GM12878 (cell line): ENCODE measurements at regions not wholly inside any gene's neighbourhood (a gene's known extent, or its start where the extent isn't known, plus 50 kb on each side); places are given as distances from the start of the nearest gene placed in this dataset.

Experiments
- ATAC-seq: fragments of 200-7000 bp; cut with Tn5 transposase; 3 replicates; pipeline ENCODE4 v1.9.1; 2020; ENCODE audit warnings: mild to moderate bottlenecking, moderate library complexity
- BruUV-seq: library from RNA; stranded (reverse); fragments of 400-500 nt; replicated peaks from 2 replicates; lab custom pipeline; 2021; lab: Mats Ljungman, UMichigan
- CTCF ChIA-PET: fragments of 300-600 bp; sonication (Branson Sonifier 250); formaldehyde crosslinking; extraction: SDS; loops from one replicate; lab custom pipeline; 2021; ENCODE audit warnings: inconsistent platforms; lab: Yijun Ruan, JAX
- POLR2A ChIA-PET: fragments of 350-600 bp; formaldehyde crosslinking; extraction: SDS; loops from one replicate; lab custom pipeline; 2021; ENCODE audit warnings: inconsistent platforms; lab: Charles Lee
- RAD21 ChIA-PET: fragments of 300-600 bp; sonication (Branson Sonifier 250); formaldehyde crosslinking; loops from one replicate; lab custom pipeline; 2023; ENCODE audit warnings: antibody characterized with exemption; ENCODE audit not compliant: unreplicated experiment; lab: Charles Lee
- SMC1A ChIA-PET: fragments of 300-600 bp; sonication (Branson Sonifier 250); formaldehyde crosslinking; loops from one replicate; lab custom pipeline; 2023; ENCODE audit not compliant: unreplicated experiment, uncharacterized antibody; lab: Charles Lee
- DNase-seq: peaks from one replicate; pipeline ENCODE4 v3.0.0-alpha.2; 2011; ENCODE audit warnings: low read depth, low spot score
- FAIRE-seq: peaks from 3 replicates; lab custom pipeline; 2011; peaks lifted over from hg19 to GRCh38; lab: Jason Lieb, UNC
- H2AFZ ChIP-seq: 2 replicates; pipeline ENCODE4 v1.6.0; 2011; ENCODE audit warnings: low read depth, low read length, control low read depth; ENCODE audit not compliant: control insufficient read depth
- H3K27ac ChIP-seq: 2 replicates; pipeline ENCODE4 v1.5.1; 2011; ENCODE audit warnings: control low read depth; ENCODE audit not compliant: control insufficient read depth, insufficient read depth
- H3K27me3 ChIP-seq, 2 experiments: replicated peaks in 1 of 2; 2 replicates each; pipeline versions ENCODE4 v1.6.0 to v1.6.1; 2011; ENCODE audit warnings: low read length in 1 of 2; ENCODE audit not compliant: control insufficient read depth in 2 of 2, insufficient read depth in 2 of 2
- H3K36me3 ChIP-seq, 2 experiments: 2 replicates each; pipeline ENCODE4 v1.5.1; 2011; ENCODE audit warnings: low read length in 1 of 2; ENCODE audit not compliant: control insufficient read depth in 2 of 2, insufficient read depth in 2 of 2
- H3K4me1 ChIP-seq: 2 replicates; pipeline ENCODE4 v1.6.1; 2011; ENCODE audit warnings: mild to moderate bottlenecking, low read length, moderate library complexity, mixed read lengths; ENCODE audit not compliant: control insufficient read depth, insufficient read depth
- H3K4me2 ChIP-seq: 2 replicates; pipeline ENCODE4 v1.6.0; 2011; ENCODE audit warnings: control low read depth; ENCODE audit not compliant: control insufficient read depth, insufficient read depth
- H3K4me3 ChIP-seq: fragments of 200-600 bp; sonication (generic); 2 replicates; pipeline ENCODE4 v1.5.1; 2016
- H3K79me2 ChIP-seq: 2 replicates; pipeline ENCODE4 v1.6.0; 2011; ENCODE audit warnings: low read length; ENCODE audit not compliant: control insufficient read depth, insufficient read depth
- H3K9ac ChIP-seq: 2 replicates; pipeline ENCODE4 v1.8.0; 2011; ENCODE audit warnings: low read length, control low read depth, mixed read lengths; ENCODE audit not compliant: control insufficient read depth, insufficient read depth
- H3K9me3 ChIP-seq: replicated peaks from 3 replicates; pipeline ENCODE4 v1.5.1; 2011; ENCODE audit warnings: mild to moderate bottlenecking, low read length; ENCODE audit not compliant: control insufficient read depth, insufficient read depth
- H4K20me1 ChIP-seq: 2 replicates; pipeline ENCODE4 v1.6.0; 2011; ENCODE audit not compliant: control insufficient read depth, insufficient read depth
- EED ChIP-seq: sonication (generic); IDR thresholded peaks from 2 replicates; pipeline ENCODE4 v1.6.1; 2016; ENCODE audit warnings: antibody characterized with exemption, low read depth
- FOS ChIP-seq: IDR thresholded peaks from 3 replicates; pipeline ENCODE4 v1.6.1; 2011; ENCODE audit warnings: borderline replicate concordance; ENCODE audit not compliant: insufficient read length; ENCODE audit errors: extremely low read depth
- IRF4 ChIP-seq: IDR thresholded peaks from 2 replicates; pipeline ENCODE4 v1.6.1; 2011; ENCODE audit warnings: low read depth, low read length
- KDM1A ChIP-seq: fragments of 200-600 bp; sonication (generic); IDR thresholded peaks from 2 replicates; pipeline ENCODE4 v1.6.1; 2016; ENCODE audit warnings: borderline replicate concordance
- SMARCA5 ChIP-seq: fragments of 450-650 bp; IDR thresholded peaks from 2 replicates; pipeline ENCODE4 v1.6.1; 2017; ENCODE audit warnings: mild to moderate bottlenecking
- WGBS: methylation state at CpG from one replicate; pipeline ENCODE4 v1.1.6; 2016; ENCODE audit warnings: low lambda C conversion rate; ENCODE audit not compliant: insufficient replicate concordance, insufficient coverage; ENCODE audit errors: missing lambda C conversion rate; 5-methylcytosine and 5-hydroxymethylcytosine counted together
- in situ Hi-C: fragments of 300-500 bp; cut with MboI; formaldehyde crosslinking; loops from 9 replicates; pipeline ENCODE4 v1.14.3; 2018; ENCODE audit warnings: mixed read lengths
- intact Hi-C: fragments of 100-400 bp; cut with micrococcal nuclease; formaldehyde crosslinking; loops from one replicate; pipeline ENCODE4 v1.14.2; 2022; ENCODE audit not compliant: unreplicated experiment
- TF ChIP-seq, protein P1 (sequence below): fragments of 450-650 bp; formaldehyde crosslinking; IDR thresholded peaks from 2 replicates; pipeline ENCODE4 v1.4.0; 2020; ENCODE audit warnings: mild to moderate bottlenecking, moderate library complexity
- TF ChIP-seq, protein P2 (sequence below): fragments of 450-650 bp; IDR thresholded peaks from 2 replicates; pipeline ENCODE4 v1.6.1; 2017; ENCODE audit warnings: mild to moderate bottlenecking, low read depth, inconsistent platforms; ENCODE audit not compliant: poor library complexity, severe bottlenecking
- TF ChIP-seq, protein P3 (sequence below): fragments of 450-650 bp; IDR thresholded peaks from 2 replicates; pipeline ENCODE4 v1.6.1; 2016; ENCODE audit warnings: mild to moderate bottlenecking

DNA sequence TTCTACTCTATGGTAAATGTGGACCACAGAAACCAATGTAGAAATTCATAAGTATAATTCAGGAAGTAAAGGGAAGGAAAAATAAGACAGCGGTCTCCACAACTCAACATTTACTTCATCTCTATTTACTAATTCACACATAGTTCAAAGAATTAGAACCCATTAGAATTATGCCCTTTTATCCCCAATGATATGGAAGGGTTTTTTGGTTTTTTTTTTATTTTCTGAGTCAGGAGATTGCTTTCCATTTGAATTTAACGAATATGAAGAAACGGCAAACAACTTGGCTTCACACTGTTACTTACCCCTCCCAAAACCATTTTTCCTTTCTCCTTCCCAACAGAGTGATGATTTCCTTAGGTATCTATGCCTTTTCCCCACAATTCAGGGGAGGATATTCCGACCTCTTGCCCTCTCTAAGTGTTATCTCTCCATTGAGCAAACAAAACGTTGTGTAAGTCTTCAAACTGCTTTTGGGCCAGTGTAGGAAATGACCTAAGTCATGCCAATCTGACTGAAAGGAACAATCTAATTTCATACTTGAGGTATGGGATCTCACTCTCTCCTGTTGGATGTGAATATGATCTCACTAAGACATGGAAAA, 72.0 kb downstream of the CETN3 start:
- POLR2A ChIA-PET = no interaction called here
- H2AFZ ChIP-seq = no peak overlapping the region
- H3K4me2 ChIP-seq = no peak overlapping the region
- TF ChIP-seq, protein P1, sequence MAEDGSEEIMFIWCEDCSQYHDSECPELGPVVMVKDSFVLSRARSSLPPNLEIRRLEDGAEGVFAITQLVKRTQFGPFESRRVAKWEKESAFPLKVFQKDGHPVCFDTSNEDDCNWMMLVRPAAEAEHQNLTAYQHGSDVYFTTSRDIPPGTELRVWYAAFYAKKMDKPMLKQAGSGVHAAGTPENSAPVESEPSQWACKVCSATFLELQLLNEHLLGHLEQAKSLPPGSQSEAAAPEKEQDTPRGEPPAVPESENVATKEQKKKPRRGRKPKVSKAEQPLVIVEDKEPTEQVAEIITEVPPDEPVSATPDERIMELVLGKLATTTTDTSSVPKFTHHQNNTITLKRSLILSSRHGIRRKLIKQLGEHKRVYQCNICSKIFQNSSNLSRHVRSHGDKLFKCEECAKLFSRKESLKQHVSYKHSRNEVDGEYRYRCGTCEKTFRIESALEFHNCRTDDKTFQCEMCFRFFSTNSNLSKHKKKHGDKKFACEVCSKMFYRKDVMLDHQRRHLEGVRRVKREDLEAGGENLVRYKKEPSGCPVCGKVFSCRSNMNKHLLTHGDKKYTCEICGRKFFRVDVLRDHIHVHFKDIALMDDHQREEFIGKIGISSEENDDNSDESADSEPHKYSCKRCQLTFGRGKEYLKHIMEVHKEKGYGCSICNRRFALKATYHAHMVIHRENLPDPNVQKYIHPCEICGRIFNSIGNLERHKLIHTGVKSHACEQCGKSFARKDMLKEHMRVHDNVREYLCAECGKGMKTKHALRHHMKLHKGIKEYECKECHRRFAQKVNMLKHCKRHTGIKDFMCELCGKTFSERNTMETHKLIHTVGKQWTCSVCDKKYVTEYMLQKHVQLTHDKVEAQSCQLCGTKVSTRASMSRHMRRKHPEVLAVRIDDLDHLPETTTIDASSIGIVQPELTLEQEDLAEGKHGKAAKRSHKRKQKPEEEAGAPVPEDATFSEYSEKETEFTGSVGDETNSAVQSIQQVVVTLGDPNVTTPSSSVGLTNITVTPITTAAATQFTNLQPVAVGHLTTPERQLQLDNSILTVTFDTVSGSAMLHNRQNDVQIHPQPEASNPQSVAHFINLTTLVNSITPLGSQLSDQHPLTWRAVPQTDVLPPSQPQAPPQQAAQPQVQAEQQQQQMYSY (CRISPR knock-in tag) = no peak
- TF ChIP-seq, all 136 proteins: peak for 0
- Histone ChIP-seq H3K4me3 (no peak overlapping the region), H3K9me3 (no peaks in the 10 kb centered on the region), H3K36me3 (no peaks in the 10 kb centered on the region), H3K27me3 (no peaks in the 10 kb centered on the region), H3K27ac (no peak overlapping the region), H4K20me1 (no peaks in the 10 kb centered on the region), H3K79me2 (no peaks in the 10 kb centered on the region), H3K9ac (no peak overlapping the region), H3K4me1 (0 out of 2 replicates have a peak, but pooled peaks cover 4% of the 10 kb centered on the region)
- no peak for FAIRE-seq
- no peak for ATAC-seq
- intact Hi-C loops (loop anchor here (5.0 kb wide), 1 partner anchor 70 kb away; the partner anchor contains the start of gene CETN3), in situ Hi-C loops (no loop called here)
- no peak for DNase-seq
- CTCF ChIA-PET = interaction anchor here (1.0 kb wide), 1 partner anchor 72 kb away, joined by 3 read pairs; no protein-coding TSS in a partner anchor
- RAD21 ChIA-PET = interaction anchor here (2.0 kb wide), 1 partner anchor 10 kb away, joined by 12 read pairs; no protein-coding TSS in a partner anchor
- SMC1A ChIA-PET = interaction anchor here (1.1 to 2.0 kb wide), 2 partner anchors 10 to 40 kb away, joined by 3 to 20 read pairs; no protein-coding TSS in a partner anchor
- WGBS = 75% methylated on average over 5 of the region's 5 CpGs
- no TSS peak for BruUV-seq

DNA sequence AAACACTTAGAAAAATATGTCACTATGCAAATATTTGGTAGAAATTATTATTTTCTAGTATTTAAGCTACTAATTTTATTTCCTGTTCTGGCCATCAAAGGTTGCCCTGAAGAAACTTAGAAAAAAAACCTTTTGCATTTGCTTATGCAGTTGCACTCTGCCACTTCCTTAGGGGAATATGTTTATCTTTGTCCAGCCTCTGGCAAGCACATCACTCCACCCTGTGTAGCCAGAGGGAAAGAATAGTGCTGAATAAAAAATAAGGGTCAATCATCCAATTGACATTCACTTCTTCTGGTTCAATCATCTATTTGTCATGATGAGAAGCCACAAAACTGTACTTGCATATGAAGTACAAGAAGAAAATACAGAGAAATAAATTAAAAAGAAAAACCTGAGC, 72.8 kb downstream of the CETN3 start:
- Histone ChIP-seq H3K4me3 (no peak overlapping the region), H4K20me1 (no peaks in the 10 kb centered on the region), H3K27me3 (no peaks in the 10 kb centered on the region), H3K79me2 (no peaks in the 10 kb centered on the region), H3K27ac (no peak overlapping the region), H2AFZ (no peak overlapping the region), H3K4me1 (0 out of 2 replicates have a peak, but pooled peaks cover 4% of the 10 kb centered on the region), H3K9ac (no peak overlapping the region), H3K36me3 (no peaks in the 10 kb centered on the region), H3K4me2 (no peak overlapping the region), H3K9me3 (no peaks in the 10 kb centered on the region; the same call in 2 of the 3 replicates)
- CTCF ChIA-PET = interaction anchor here (1.0 kb wide), 1 partner anchor 71 kb away, joined by 3 read pairs; no protein-coding TSS in a partner anchor
- no peak for DNase-seq
- no peak for ATAC-seq
- no peak for FAIRE-seq
- BruUV-seq = no TSS peak
- intact Hi-C loops = loop anchor here (5.0 kb wide), 1 partner anchor 71 kb away; the partner anchor contains the start of gene CETN3
- POLR2A ChIA-PET = no interaction called here
- in situ Hi-C loops = no loop called here
- SMC1A ChIA-PET = interaction anchor here (0.6 kb wide), 1 partner anchor 81 kb away, joined by 3 read pairs; no protein-coding TSS in a partner anchor
- RAD21 ChIA-PET = no interaction called here
- TF ChIP-seq, protein P2, sequence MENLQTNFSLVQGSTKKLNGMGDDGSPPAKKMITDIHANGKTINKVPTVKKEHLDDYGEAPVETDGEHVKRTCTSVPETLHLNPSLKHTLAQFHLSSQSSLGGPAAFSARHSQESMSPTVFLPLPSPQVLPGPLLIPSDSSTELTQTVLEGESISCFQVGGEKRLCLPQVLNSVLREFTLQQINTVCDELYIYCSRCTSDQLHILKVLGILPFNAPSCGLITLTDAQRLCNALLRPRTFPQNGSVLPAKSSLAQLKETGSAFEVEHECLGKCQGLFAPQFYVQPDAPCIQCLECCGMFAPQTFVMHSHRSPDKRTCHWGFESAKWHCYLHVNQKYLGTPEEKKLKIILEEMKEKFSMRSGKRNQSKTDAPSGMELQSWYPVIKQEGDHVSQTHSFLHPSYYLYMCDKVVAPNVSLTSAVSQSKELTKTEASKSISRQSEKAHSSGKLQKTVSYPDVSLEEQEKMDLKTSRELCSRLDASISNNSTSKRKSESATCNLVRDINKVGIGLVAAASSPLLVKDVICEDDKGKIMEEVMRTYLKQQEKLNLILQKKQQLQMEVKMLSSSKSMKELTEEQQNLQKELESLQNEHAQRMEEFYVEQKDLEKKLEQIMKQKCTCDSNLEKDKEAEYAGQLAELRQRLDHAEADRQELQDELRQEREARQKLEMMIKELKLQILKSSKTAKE = no peak
- TF ChIP-seq SMARCA5 = no peak
- no peak for TF ChIP-seq EED
- no peak for TF ChIP-seq KDM1A
- TF ChIP-seq FOS = no peak
- TF ChIP-seq, protein P3, sequence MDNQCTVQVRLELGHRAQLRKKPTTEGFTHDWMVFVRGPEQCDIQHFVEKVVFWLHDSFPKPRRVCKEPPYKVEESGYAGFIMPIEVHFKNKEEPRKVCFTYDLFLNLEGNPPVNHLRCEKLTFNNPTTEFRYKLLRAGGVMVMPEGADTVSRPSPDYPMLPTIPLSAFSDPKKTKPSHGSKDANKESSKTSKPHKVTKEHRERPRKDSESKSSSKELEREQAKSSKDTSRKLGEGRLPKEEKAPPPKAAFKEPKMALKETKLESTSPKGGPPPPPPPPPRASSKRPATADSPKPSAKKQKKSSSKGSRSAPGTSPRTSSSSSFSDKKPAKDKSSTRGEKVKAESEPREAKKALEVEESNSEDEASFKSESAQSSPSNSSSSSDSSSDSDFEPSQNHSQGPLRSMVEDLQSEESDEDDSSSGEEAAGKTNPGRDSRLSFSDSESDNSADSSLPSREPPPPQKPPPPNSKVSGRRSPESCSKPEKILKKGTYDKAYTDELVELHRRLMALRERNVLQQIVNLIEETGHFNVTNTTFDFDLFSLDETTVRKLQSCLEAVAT = no peak
- no peak for TF ChIP-seq IRF4
